H1 (cell line): ENCODE measurements at regions not wholly inside any gene's neighbourhood (a gene's known extent, or its start where the extent isn't known, plus 50 kb on each side); places are given as distances from the start of the nearest gene placed in this dataset.

Experiments used
- ASH2L ChIP-seq: fragments of 200-600, 300-600 bp; sonication (generic); IDR thresholded peaks from one replicate; pipeline ENCODE4 v1.7.1; 2017; ENCODE audit warnings: low read length
- ATF2 ChIP-seq: IDR thresholded peaks from 2 replicates; pipeline ENCODE4 v1.6.1; 2012; ENCODE audit warnings: low read length, inconsistent platforms
- POLR2AphosphoS5 ChIP-seq: IDR thresholded peaks from 2 replicates; pipeline ENCODE4 v1.6.1; 2011; ENCODE audit warnings: low read depth, low read length
- SIX5 ChIP-seq: IDR thresholded peaks from 2 replicates; pipeline ENCODE4 v1.6.1; 2011; ENCODE audit warnings: mild to moderate bottlenecking, low read depth, low read length
- TAF1 ChIP-seq: IDR thresholded peaks from 2 replicates; pipeline ENCODE4 v1.6.1; 2011; ENCODE audit warnings: mild to moderate bottlenecking, low read depth, low read length
- YY1 ChIP-seq: IDR thresholded peaks from 2 replicates; pipeline ENCODE4 v1.6.1; 2011; ENCODE audit warnings: low read depth, mild to moderate bottlenecking, low read length
- TF ChIP-seq, protein P1 (sequence below): fragments of 300-600 bp; sonication (generic); IDR thresholded peaks from 2 replicates; pipeline ENCODE4 v1.7.1; 2012; ENCODE audit warnings: low read length, moderate library complexity, mild to moderate bottlenecking, inconsistent platforms; ENCODE audit not compliant: insufficient replicate concordance
- TF ChIP-seq, protein P2 (sequence below): IDR thresholded peaks from 2 replicates; pipeline ENCODE4 v1.6.1; 2012; ENCODE audit warnings: inconsistent platforms

DNA sequence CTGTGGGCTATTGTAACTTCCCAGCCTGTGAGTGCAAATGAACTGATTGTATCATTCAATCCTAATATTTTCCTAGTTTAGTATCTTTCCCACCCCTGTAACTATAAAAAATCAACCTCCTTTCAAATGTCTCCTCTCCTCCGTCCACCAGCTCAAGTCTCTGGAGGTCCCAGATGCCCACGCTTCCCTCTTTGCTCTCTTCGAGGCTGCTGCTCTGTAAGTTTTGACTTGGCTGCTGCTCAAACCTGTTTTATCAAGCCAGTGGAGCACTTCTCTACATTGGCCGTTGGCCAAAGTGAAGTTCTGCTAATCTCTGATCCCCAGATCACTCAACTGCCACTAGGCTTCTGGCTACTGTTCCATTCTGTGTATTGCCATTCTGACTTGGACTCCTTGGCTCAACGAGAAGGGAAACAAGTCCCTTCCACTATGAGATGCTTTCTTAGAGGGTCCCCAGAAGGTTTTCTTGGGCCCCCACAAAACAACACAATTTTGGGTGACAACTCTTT lies 60.7 kb upstream of the RAPGEF2 start (continued):
- TF ChIP-seq, protein P1, sequence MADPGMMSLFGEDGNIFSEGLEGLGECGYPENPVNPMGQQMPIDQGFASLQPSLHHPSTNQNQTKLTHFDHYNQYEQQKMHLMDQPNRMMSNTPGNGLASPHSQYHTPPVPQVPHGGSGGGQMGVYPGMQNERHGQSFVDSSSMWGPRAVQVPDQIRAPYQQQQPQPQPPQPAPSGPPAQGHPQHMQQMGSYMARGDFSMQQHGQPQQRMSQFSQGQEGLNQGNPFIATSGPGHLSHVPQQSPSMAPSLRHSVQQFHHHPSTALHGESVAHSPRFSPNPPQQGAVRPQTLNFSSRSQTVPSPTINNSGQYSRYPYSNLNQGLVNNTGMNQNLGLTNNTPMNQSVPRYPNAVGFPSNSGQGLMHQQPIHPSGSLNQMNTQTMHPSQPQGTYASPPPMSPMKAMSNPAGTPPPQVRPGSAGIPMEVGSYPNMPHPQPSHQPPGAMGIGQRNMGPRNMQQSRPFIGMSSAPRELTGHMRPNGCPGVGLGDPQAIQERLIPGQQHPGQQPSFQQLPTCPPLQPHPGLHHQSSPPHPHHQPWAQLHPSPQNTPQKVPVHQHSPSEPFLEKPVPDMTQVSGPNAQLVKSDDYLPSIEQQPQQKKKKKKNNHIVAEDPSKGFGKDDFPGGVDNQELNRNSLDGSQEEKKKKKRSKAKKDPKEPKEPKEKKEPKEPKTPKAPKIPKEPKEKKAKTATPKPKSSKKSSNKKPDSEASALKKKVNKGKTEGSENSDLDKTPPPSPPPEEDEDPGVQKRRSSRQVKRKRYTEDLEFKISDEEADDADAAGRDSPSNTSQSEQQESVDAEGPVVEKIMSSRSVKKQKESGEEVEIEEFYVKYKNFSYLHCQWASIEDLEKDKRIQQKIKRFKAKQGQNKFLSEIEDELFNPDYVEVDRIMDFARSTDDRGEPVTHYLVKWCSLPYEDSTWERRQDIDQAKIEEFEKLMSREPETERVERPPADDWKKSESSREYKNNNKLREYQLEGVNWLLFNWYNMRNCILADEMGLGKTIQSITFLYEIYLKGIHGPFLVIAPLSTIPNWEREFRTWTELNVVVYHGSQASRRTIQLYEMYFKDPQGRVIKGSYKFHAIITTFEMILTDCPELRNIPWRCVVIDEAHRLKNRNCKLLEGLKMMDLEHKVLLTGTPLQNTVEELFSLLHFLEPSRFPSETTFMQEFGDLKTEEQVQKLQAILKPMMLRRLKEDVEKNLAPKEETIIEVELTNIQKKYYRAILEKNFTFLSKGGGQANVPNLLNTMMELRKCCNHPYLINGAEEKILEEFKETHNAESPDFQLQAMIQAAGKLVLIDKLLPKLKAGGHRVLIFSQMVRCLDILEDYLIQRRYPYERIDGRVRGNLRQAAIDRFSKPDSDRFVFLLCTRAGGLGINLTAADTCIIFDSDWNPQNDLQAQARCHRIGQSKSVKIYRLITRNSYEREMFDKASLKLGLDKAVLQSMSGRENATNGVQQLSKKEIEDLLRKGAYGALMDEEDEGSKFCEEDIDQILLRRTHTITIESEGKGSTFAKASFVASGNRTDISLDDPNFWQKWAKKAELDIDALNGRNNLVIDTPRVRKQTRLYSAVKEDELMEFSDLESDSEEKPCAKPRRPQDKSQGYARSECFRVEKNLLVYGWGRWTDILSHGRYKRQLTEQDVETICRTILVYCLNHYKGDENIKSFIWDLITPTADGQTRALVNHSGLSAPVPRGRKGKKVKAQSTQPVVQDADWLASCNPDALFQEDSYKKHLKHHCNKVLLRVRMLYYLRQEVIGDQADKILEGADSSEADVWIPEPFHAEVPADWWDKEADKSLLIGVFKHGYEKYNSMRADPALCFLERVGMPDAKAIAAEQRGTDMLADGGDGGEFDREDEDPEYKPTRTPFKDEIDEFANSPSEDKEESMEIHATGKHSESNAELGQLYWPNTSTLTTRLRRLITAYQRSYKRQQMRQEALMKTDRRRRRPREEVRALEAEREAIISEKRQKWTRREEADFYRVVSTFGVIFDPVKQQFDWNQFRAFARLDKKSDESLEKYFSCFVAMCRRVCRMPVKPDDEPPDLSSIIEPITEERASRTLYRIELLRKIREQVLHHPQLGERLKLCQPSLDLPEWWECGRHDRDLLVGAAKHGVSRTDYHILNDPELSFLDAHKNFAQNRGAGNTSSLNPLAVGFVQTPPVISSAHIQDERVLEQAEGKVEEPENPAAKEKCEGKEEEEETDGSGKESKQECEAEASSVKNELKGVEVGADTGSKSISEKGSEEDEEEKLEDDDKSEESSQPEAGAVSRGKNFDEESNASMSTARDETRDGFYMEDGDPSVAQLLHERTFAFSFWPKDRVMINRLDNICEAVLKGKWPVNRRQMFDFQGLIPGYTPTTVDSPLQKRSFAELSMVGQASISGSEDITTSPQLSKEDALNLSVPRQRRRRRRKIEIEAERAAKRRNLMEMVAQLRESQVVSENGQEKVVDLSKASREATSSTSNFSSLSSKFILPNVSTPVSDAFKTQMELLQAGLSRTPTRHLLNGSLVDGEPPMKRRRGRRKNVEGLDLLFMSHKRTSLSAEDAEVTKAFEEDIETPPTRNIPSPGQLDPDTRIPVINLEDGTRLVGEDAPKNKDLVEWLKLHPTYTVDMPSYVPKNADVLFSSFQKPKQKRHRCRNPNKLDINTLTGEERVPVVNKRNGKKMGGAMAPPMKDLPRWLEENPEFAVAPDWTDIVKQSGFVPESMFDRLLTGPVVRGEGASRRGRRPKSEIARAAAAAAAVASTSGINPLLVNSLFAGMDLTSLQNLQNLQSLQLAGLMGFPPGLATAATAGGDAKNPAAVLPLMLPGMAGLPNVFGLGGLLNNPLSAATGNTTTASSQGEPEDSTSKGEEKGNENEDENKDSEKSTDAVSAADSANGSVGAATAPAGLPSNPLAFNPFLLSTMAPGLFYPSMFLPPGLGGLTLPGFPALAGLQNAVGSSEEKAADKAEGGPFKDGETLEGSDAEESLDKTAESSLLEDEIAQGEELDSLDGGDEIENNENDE = no peak
- TF ChIP-seq SIX5 (no peak), YY1 (no peak), ATF2 (no peak), POLR2AphosphoS5 (no peak), TAF1 (no peak), ASH2L (no peak)
- TF ChIP-seq, protein P2, sequence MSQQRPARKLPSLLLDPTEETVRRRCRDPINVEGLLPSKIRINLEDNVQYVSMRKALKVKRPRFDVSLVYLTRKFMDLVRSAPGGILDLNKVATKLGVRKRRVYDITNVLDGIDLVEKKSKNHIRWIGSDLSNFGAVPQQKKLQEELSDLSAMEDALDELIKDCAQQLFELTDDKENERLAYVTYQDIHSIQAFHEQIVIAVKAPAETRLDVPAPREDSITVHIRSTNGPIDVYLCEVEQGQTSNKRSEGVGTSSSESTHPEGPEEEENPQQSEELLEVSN = no peak
- TF ChIP-seq, all 59 proteins: peak for 0
